Astrocyte (in vitro differentiated cells and primary cell): ENCODE measurements at regions not wholly inside any gene's neighbourhood (a gene's known extent, or its start where the extent isn't known, plus 50 kb on each side); places are given as distances from the start of the nearest gene placed in this dataset.
A peak's percentile ranks its signal among the peaks of the same experiment; 100 is the strongest.

ENCODE experiments used
- DNase-seq: peaks from one replicate; pipeline ENCODE4 v3.0.0-alpha.2; 2010; ENCODE audit warnings: low read depth
- FAIRE-seq: peaks from 2 replicates; lab custom pipeline; 2011; peaks lifted over from hg19 to GRCh38; lab: Jason Lieb, UNC
- H2AFZ ChIP-seq: 2 replicates; pipeline ENCODE4 v1.6.0; 2012; ENCODE audit warnings: low read depth, low read length, inconsistent platforms
- H3K27ac ChIP-seq: 2 replicates; pipeline ENCODE4 v1.5.1; 2011; ENCODE audit warnings: low read depth, low read length, inconsistent platforms
- H3K27me3 ChIP-seq: 2 replicates; pipeline ENCODE4 v1.6.0; 2011; ENCODE audit warnings: low read length, inconsistent platforms; ENCODE audit not compliant: insufficient read depth
- H3K36me3 ChIP-seq: 2 replicates; pipeline ENCODE4 v1.5.1; 2011; ENCODE audit warnings: low read length, inconsistent platforms; ENCODE audit not compliant: insufficient read depth
- H3K4me1 ChIP-seq: 2 replicates; pipeline ENCODE4 v1.5.1; 2011; ENCODE audit warnings: low read length, inconsistent platforms; ENCODE audit not compliant: insufficient read depth
- H3K4me2 ChIP-seq: 2 replicates; pipeline ENCODE4 v1.6.0; 2012; ENCODE audit warnings: low read length, inconsistent platforms
- H3K4me3 ChIP-seq: 2 replicates; pipeline ENCODE4 v1.5.1; 2011; ENCODE audit warnings: low read depth, mild to moderate bottlenecking, low read length, inconsistent platforms; ENCODE audit not compliant: insufficient read depth
- H3K79me2 ChIP-seq: 2 replicates; pipeline ENCODE4 v1.6.0; 2012; ENCODE audit warnings: mild to moderate bottlenecking, low read length, inconsistent platforms; ENCODE audit not compliant: insufficient read depth
- H3K9ac ChIP-seq: 2 replicates; pipeline ENCODE4 v1.6.0; 2012; ENCODE audit warnings: mild to moderate bottlenecking, low read length, inconsistent platforms
- H3K9me3 ChIP-seq: 2 replicates; pipeline ENCODE4 v1.5.1; 2012; ENCODE audit warnings: low read depth, mild to moderate bottlenecking, low read length, inconsistent platforms; ENCODE audit not compliant: insufficient read depth
- H4K20me1 ChIP-seq: 2 replicates; pipeline ENCODE4 v1.6.0; 2012; ENCODE audit warnings: low read length, inconsistent platforms; ENCODE audit not compliant: insufficient read depth
- H3K27ac Mint-ChIP-seq: one replicate; pipeline ENCODE4 v1.8.0; 2021; ENCODE audit warnings: mild to moderate bottlenecking, mixed read lengths; ENCODE audit not compliant: unreplicated experiment
- H3K27me3 Mint-ChIP-seq: one replicate; pipeline ENCODE4 v1.8.0; 2021; ENCODE audit warnings: low read depth, mixed read lengths; ENCODE audit not compliant: unreplicated experiment
- H3K36me3 Mint-ChIP-seq: one replicate; pipeline ENCODE4 v1.8.0; 2021; ENCODE audit warnings: low read depth, mixed read lengths; ENCODE audit not compliant: unreplicated experiment
- H3K4me1 Mint-ChIP-seq: one replicate; pipeline ENCODE4 v1.8.0; 2021; ENCODE audit warnings: low read depth, mixed read lengths; ENCODE audit not compliant: unreplicated experiment
- H3K4me3 Mint-ChIP-seq: one replicate; pipeline ENCODE4 v1.8.0; 2021; ENCODE audit warnings: mild to moderate bottlenecking, moderate library complexity, mixed read lengths; ENCODE audit not compliant: unreplicated experiment
- H3K9me3 Mint-ChIP-seq: one replicate; pipeline ENCODE4 v1.8.0; 2021; ENCODE audit warnings: mild to moderate bottlenecking, mixed read lengths; ENCODE audit not compliant: unreplicated experiment
- EZH2 ChIP-seq: IDR thresholded peaks from 2 replicates; pipeline ENCODE4 v1.6.1; 2012; ENCODE audit warnings: mild to moderate bottlenecking, low read length, inconsistent platforms; ENCODE audit not compliant: insufficient read depth
- TF ChIP-seq, protein P1 (sequence below): IDR thresholded peaks from 2 replicates; pipeline ENCODE4 v1.5.1; 2011; ENCODE audit warnings: low read depth, mild to moderate bottlenecking, inconsistent platforms, low read length, moderate library complexity; ENCODE audit not compliant: insufficient read depth

DNA sequence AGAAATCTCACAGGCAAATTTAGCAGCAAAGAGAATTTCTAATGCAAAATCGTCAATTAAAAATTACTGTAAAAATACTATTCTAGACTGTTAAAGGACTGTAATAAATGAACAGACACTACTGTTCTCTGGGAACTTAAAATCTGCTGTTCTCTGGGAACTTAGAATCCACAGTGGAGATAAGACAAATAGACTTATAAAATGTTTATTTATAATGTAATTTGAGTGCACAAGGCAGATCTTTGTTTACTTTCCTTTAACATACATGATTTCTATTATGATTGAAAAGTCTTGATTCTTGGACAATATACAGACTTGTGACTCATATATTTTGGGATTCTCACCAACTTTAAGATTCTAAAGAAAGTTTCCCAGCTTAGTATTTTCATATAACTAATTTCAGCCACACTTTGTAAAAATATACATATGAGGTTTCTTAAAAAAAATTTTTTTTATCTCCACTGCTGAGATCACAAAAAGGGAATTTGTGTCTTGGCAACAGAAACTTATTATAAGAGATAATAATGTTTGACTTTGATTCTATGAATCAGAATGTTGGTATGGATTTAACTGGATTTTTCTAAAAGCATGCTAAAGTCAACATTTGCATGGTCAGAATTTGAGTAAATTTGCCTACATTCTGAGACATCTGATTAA lies 166.3 kb upstream of the RHOBTB1 start:
- H3K27me3 Mint-ChIP-seq: peaks cover 5% of the 10 kb centered on the region
- peak overlapping the region; percentile 51 for H3K4me2 ChIP-seq
- no peak overlapping the region for H3K27ac Mint-ChIP-seq

DNA sequence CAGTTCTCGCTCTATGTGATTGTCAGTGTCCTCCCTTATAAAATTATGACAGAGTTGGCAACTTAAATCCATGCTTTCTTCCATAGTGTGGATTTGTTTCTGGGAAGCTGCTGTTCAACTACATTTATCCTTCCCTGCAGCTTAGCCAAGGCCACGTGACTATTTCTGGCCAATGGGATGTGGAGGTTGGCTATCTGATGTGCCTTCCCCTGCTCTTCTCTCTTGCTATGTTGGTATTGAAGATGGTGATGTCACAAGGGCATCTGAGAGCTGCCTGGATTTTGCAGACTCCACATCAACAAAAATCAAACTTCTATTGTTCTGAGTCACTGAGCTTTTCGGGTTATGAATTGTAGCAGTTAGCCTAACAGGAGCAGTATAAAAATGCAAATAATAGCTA lies 164.9 kb upstream of the RHOBTB1 start:
- no peaks in the 10 kb centered on the region for H3K9me3 ChIP-seq
- Mint-ChIP-seq H3K4me1 (no peaks in the 10 kb centered on the region), H3K36me3 (no peaks in the 10 kb centered on the region), H3K27ac (no peak overlapping the region), H3K4me3 (no peak overlapping the region), H3K9me3 (no peaks in the 10 kb centered on the region), H3K27me3 (peaks cover 5% of the 10 kb centered on the region)
- no peak overlapping the region for H2AFZ ChIP-seq
- H3K36me3 ChIP-seq: no peaks in the 10 kb centered on the region
- peaks cover 14% of the 10 kb centered on the region for H3K4me1 ChIP-seq
- H3K79me2 ChIP-seq: no peaks in the 10 kb centered on the region
- H3K9ac ChIP-seq: no peak overlapping the region
- H3K4me2 ChIP-seq: no peak overlapping the region
- H3K4me3 ChIP-seq: no peak overlapping the region
- no peaks in the 10 kb centered on the region for H3K27me3 ChIP-seq
- no peak for FAIRE-seq
- no peak overlapping the region for H3K27ac ChIP-seq
- H4K20me1 ChIP-seq: no peaks in the 10 kb centered on the region
- no peak for DNase-seq
- TF ChIP-seq, protein P1, sequence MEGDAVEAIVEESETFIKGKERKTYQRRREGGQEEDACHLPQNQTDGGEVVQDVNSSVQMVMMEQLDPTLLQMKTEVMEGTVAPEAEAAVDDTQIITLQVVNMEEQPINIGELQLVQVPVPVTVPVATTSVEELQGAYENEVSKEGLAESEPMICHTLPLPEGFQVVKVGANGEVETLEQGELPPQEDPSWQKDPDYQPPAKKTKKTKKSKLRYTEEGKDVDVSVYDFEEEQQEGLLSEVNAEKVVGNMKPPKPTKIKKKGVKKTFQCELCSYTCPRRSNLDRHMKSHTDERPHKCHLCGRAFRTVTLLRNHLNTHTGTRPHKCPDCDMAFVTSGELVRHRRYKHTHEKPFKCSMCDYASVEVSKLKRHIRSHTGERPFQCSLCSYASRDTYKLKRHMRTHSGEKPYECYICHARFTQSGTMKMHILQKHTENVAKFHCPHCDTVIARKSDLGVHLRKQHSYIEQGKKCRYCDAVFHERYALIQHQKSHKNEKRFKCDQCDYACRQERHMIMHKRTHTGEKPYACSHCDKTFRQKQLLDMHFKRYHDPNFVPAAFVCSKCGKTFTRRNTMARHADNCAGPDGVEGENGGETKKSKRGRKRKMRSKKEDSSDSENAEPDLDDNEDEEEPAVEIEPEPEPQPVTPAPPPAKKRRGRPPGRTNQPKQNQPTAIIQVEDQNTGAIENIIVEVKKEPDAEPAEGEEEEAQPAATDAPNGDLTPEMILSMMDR: no peak
- TF ChIP-seq EZH2: no peak

More for the DNA sequence above, 166.3 kb upstream of the RHOBTB1 start:
- Histone ChIP-seq H3K9me3 (no peaks in the 10 kb centered on the region), H2AFZ (no peak overlapping the region), H4K20me1 (no peaks in the 10 kb centered on the region), H3K4me1 (peaks cover 14% of the 10 kb centered on the region), H3K9ac (peak overlapping the region; percentile 12), H3K27ac (peak overlapping the region; percentile 63), H3K36me3 (no peaks in the 10 kb centered on the region), H3K27me3 (no peaks in the 10 kb centered on the region), H3K4me3 (no peak overlapping the region), H3K79me2 (no peaks in the 10 kb centered on the region)
- no peaks in the 10 kb centered on the region for H3K4me1 Mint-ChIP-seq
- FAIRE-seq: no peak
- no peak overlapping the region for H3K4me3 Mint-ChIP-seq
- peak; percentile 84 for DNase-seq
- no peaks in the 10 kb centered on the region for H3K9me3 Mint-ChIP-seq
- H3K36me3 Mint-ChIP-seq: no peaks in the 10 kb centered on the region
- TF ChIP-seq, protein P1: no peak
- no peak for TF ChIP-seq EZH2

DNA sequence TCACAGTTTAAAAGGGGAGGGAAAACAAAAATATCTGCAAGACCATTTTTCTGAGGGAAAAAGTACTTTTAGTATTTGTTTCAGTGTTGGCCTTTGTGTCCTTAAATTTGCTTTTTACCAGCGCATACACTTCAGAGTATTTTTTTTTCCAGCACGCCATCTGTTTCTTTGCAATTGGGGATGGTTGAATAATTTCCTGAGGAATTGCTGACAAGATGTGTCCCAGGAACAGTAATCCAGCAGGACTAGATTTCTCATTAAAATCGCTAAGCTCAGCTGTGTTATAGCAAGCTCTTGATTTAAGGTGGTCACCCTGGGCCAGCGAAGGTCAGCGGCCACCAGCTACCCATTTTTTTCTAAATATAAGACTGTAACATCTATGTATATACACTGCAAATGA lies 156.9 kb upstream of the RHOBTB1 start:
- Mint-ChIP-seq H3K36me3 (no peaks in the 10 kb centered on the region), H3K4me3 (no peak overlapping the region), H3K27ac (no peak overlapping the region), H3K27me3 (peaks cover under 1% of the 10 kb centered on the region), H3K4me1 (peaks cover 12% of the 10 kb centered on the region), H3K9me3 (peaks cover 3% of the 10 kb centered on the region)
- Histone ChIP-seq H3K4me3 (no peak overlapping the region), H3K4me2 (no peak overlapping the region), H3K4me1 (peaks cover 5% of the 10 kb centered on the region), H3K9me3 (no peaks in the 10 kb centered on the region), H3K9ac (no peak overlapping the region), H2AFZ (no peak overlapping the region), H3K36me3 (no peaks in the 10 kb centered on the region), H3K27ac (no peak overlapping the region), H3K27me3 (no peaks in the 10 kb centered on the region), H4K20me1 (no peaks in the 10 kb centered on the region), H3K79me2 (no peaks in the 10 kb centered on the region)
- no peak for DNase-seq
- FAIRE-seq: no peak
- TF ChIP-seq EZH2: no peak
- TF ChIP-seq, protein P1: no peak
